ENCODE measurements at regions not wholly inside any gene's neighbourhood (a gene's known extent, or its start where the extent isn't known, plus 50 kb on each side); places are given as distances from the start of the nearest gene placed in this dataset.

DNA sequence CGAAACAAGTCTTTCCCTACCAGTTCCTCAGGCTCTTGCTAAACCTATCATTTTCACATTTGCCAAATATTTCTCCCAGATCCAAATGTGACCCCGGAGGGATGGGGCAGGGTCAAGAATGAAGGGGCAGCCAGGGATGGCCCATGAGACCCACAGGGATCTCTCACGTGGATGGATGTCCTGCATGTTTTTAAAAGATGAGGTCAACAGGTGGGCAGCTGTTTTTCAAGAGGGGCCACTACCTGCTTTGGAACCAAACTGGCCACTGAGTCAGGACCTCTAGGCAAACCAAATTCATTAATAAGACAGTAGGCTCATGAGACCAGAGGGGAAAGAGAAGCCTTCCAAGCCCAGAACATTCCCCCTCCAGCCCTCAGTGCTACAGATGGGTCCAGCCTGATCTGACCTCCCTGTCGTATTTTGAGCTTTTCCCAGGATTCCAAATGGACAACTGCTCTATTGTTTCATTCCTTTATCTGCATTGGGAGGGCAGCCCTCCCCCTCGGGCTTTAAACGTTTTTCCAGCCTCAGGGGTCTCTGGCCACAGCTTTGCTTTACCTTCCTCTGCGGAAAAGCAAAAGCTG lies 252.5 kb upstream of the IRF2BP2 start:
- peak overlapping the region; percentile 79 for H3K27ac ChIP-seq
- TF ChIP-seq, protein P1, sequence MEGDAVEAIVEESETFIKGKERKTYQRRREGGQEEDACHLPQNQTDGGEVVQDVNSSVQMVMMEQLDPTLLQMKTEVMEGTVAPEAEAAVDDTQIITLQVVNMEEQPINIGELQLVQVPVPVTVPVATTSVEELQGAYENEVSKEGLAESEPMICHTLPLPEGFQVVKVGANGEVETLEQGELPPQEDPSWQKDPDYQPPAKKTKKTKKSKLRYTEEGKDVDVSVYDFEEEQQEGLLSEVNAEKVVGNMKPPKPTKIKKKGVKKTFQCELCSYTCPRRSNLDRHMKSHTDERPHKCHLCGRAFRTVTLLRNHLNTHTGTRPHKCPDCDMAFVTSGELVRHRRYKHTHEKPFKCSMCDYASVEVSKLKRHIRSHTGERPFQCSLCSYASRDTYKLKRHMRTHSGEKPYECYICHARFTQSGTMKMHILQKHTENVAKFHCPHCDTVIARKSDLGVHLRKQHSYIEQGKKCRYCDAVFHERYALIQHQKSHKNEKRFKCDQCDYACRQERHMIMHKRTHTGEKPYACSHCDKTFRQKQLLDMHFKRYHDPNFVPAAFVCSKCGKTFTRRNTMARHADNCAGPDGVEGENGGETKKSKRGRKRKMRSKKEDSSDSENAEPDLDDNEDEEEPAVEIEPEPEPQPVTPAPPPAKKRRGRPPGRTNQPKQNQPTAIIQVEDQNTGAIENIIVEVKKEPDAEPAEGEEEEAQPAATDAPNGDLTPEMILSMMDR (IDR thresholded peaks at IDR 0.05) = no peak
- no peaks in the 10 kb centered on the region for H3K36me3 ChIP-seq
- H3K9me3 ChIP-seq = no peaks in the 10 kb centered on the region
- H3K27me3 ChIP-seq = no peaks in the 10 kb centered on the region
- peaks cover 27% of the 10 kb centered on the region for H3K4me1 ChIP-seq
- DNase-seq = no peak
- intact Hi-C loops (cut with DNase I) = loop anchor here (10.0 kb wide), 1 partner anchor 222 kb away; no protein-coding TSS in a partner anchor
- H3K4me3 ChIP-seq = no peak overlapping the region
- ATAC-seq = no peak

DNA sequence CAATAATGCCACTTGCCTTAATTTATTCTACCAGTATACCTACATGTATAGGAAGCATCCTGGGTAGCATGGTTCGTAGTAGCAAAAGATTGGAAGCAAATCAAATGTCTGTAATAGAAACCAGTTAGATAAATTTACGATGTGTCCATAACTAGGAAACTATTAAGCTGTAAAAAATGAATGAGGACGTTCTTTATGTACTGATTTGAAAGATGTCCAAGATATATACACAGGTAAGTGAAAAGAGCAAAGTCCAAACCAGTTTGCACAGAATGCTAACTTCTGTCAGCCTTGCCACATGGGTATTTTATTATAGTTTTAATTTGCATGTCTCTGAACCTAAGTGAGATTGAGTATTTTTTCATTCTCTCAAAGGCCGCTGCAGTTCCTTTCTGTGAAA lies 251.8 kb upstream of the IRF2BP2 start:
- Histone ChIP-seq H3K4me3 (no peak overlapping the region), H3K4me1 (peaks cover 23% of the 10 kb centered on the region), H3K9me3 (no peaks in the 10 kb centered on the region), H3K36me3 (no peaks in the 10 kb centered on the region), H3K27me3 (no peaks in the 10 kb centered on the region), H3K27ac (no peak overlapping the region)
- ATAC-seq = no peak
- DNase-seq = no peak
- TF ChIP-seq, protein P1 (IDR thresholded peaks at IDR 0.05) = no peak
- intact Hi-C loops (cut with DNase I) = loop anchor here (10.0 kb wide), 1 partner anchor 223 kb away; no protein-coding TSS in a partner anchor

DNA sequence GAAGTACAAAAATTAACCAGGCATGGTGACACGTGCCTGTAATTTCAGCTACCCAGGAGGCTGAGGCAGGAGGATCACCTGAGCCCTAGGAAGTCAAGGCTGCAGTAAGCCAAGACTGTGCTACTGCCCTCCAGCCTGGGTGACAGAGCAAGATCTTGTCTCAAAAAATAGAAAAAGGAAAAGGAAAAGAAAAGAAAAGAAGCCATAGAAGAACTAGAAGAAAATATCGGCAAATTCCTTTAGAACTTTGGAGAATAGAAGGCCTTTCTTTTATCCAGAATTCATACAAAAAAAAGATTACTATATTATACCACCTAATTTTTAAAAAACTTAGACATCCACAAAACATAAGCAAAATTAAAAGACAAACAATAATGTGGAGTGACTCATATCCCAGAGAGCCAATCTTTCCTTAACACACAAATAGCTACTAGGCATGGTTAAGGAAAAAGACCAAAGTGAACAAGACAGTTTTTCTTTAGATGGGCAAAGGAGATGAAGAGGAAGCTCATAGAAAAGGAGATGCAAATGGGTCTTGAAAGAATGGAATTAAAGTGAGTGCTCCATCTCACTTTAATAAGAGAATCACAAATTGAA lies 251.1 kb upstream of the IRF2BP2 start:
- Histone ChIP-seq H3K27ac (no peak overlapping the region), H3K27me3 (no peaks in the 10 kb centered on the region), H3K4me1 (peaks cover 17% of the 10 kb centered on the region), H3K4me3 (no peak overlapping the region), H3K36me3 (no peaks in the 10 kb centered on the region), H3K9me3 (no peaks in the 10 kb centered on the region)
- intact Hi-C loops (cut with DNase I) = loop anchor here (10.0 kb wide), 1 partner anchor 224 kb away; no protein-coding TSS in a partner anchor
- TF ChIP-seq, protein P1 (IDR thresholded peaks at IDR 0.05) = no peak
- no peak for DNase-seq
- ATAC-seq = no peak

DNA sequence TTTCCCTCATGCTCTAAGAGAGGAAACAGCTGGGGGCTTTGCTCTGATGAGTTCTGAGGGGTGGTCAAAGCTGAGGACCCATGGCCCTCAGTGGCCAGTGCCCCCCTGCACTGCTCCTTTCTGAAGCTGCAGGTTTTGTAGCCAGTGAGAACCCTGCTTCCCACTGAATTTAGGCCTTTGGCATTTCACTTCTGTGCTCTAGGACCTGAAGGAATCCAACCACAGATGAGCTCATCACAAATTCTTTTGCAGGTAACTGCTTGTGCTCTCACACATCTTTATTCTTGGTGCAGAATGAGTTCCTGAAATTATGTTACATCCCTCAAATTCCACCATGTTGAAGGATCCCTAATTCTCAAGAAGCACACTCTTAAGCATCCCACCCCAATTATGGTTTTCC lies 248.7 kb upstream of the IRF2BP2 start:
- H3K36me3 ChIP-seq = no peaks in the 10 kb centered on the region
- no peak for DNase-seq
- no peaks in the 10 kb centered on the region for H3K27me3 ChIP-seq
- H3K9me3 ChIP-seq = no peaks in the 10 kb centered on the region
- H3K4me1 ChIP-seq = peaks cover 14% of the 10 kb centered on the region
- no peak overlapping the region for H3K27ac ChIP-seq
- no peak for ATAC-seq
- intact Hi-C loops (cut with DNase I) = no loop called here
- TF ChIP-seq, protein P1 (IDR thresholded peaks at IDR 0.05) = no peak
- H3K4me3 ChIP-seq = no peak overlapping the region

DNA sequence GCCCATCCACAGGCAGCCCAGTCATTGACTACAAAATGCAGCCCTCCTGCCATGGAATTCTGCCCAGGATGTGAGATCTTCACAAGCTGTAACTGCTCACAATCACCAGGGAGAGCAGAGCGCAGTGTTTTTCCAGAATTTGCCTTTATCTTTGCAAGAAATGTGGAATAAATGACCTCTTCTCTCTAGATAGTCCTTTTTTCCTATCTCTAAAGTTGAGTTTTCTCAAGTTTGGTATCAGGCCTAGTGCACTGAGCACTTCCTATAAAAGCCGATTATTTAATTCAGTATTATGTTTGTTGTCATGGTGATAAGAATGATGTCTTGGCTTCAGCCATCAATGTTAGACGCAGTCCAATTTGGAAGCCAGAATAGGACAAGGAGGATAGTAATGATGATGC lies 246.9 kb upstream of the IRF2BP2 start:
- no peak for ATAC-seq
- H3K4me3 ChIP-seq = no peak overlapping the region
- TF ChIP-seq, protein P1 (IDR thresholded peaks at IDR 0.05) = no peak
- DNase-seq = no peak
- H3K27ac ChIP-seq = peak overlapping the region; percentile 45
- H3K9me3 ChIP-seq = no peaks in the 10 kb centered on the region
- intact Hi-C loops (cut with DNase I) = no loop called here
- no peaks in the 10 kb centered on the region for H3K36me3 ChIP-seq
- H3K4me1 ChIP-seq = peaks cover 5% of the 10 kb centered on the region
- H3K27me3 ChIP-seq = no peaks in the 10 kb centered on the region
